ENCODE measurements at regions not wholly inside any gene's neighbourhood (a gene's known extent, or its start where the extent isn't known, plus 50 kb on each side); places are given as distances from the start of the nearest gene placed in this dataset.

DNA sequence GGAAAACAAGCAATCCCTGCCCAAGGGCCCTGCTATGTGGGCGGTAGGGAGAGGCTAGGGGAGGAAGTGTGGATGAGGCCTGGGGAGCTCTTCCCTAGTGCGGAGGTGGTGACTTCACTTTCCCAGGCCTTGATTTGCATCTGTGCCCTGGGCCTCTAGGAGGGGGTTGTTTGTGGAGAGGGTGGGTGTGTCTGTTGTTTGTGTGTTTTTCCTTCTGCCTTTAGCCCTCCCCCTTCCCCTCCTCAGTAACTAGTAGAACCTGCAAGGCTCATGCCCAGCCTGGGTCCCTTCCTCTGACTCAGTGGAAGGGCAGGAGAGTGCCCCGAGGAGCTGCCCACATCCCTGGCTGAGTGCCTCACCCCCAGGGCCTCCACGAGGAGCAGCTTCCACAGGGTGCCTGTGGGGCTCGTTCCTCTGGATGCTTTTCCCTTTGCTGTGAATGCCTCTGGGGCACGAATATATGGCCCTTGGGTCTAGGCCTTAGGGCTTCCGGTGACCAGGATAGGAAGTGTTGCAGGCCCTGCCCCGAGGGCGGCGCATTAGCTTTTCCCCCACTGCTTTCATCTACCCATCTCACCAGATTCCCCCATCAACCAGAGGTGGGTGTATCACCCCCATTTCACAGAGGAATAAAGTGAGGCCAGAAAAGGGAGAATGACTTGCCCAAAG is 89.4 kb upstream of the DUSP5 start:
- no peak for TF ChIP-seq POLR2A (IDR thresholded peaks at IDR 0.05; ENCODE audit: low read depth, low read length)
- no peak for TF ChIP-seq POLR2AphosphoS5 (IDR thresholded peaks at IDR 0.05; ENCODE audit: low read depth, low read length)

Data from GM12892 (cell line).